ENCODE measurements at regions not wholly inside any gene's neighbourhood (a gene's known extent, or its start where the extent isn't known, plus 50 kb on each side); places are given as distances from the start of the nearest gene placed in this dataset.
"Not testable (repeated sequence)": the region's sequence is repeated elsewhere in the genome, so short reads cannot be mapped to it uniquely, and the experiment has no call there.

DNA sequence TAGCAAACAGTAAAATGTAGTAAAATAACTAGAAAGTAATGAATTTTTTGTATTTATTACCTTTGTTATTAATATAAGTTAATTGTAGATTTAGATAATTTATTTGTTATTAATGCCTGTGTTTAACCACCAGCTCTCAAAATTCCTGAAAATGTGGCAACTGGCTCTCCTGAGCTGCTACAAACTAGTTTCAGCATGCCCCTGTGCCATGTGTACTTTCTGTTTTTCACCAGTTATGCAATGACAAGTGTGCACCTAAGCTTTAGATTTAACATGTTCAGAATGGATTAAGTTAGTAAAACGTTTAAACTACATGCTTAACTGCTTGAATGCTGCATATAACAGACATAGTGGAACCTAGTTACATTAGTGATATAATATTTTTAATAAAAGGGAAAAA is 88.1 kb downstream of the POSTN start:
- in situ Hi-C loops (cut with HindIII; ENCODE audit: low sequenced_read_pairs): no loop called here
- no peak for DNase-seq (ENCODE audit: low read depth, low spot score)
- TF ChIP-seq, protein P1, sequence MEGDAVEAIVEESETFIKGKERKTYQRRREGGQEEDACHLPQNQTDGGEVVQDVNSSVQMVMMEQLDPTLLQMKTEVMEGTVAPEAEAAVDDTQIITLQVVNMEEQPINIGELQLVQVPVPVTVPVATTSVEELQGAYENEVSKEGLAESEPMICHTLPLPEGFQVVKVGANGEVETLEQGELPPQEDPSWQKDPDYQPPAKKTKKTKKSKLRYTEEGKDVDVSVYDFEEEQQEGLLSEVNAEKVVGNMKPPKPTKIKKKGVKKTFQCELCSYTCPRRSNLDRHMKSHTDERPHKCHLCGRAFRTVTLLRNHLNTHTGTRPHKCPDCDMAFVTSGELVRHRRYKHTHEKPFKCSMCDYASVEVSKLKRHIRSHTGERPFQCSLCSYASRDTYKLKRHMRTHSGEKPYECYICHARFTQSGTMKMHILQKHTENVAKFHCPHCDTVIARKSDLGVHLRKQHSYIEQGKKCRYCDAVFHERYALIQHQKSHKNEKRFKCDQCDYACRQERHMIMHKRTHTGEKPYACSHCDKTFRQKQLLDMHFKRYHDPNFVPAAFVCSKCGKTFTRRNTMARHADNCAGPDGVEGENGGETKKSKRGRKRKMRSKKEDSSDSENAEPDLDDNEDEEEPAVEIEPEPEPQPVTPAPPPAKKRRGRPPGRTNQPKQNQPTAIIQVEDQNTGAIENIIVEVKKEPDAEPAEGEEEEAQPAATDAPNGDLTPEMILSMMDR (IDR thresholded peaks at IDR 0.05; ENCODE audit: low read depth, low read length): no peak
- no peak overlapping the region for H3K4me3 ChIP-seq (ENCODE audit: low read depth, low read length)

DNA sequence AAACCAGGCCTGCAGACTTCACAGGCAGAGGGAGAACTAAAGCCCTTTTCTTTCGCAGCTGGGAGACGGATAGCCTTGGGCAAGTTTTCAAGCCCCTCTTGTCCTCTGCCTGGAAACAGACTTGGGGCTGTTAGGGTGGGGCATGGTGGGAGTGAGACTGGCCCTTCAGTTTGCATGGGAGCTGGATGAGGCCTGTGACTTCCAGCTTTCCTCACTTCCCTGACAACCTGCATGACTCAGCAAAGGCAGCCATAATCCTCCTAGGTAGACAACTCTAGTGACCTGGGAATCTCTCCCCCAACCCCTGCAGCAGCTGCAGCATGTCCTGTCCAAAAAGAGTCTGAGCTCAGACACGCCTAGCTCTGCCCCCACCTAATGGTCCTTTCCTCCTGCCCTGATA is 93.0 kb downstream of the POSTN start:
- in situ Hi-C loops (cut with HindIII; ENCODE audit: low sequenced_read_pairs): no loop called here
- no peak for DNase-seq (ENCODE audit: low read depth, low spot score)
- no peak overlapping the region for H3K4me3 ChIP-seq (ENCODE audit: low read depth, low read length)
- TF ChIP-seq, protein P1 (IDR thresholded peaks at IDR 0.05; ENCODE audit: low read depth, low read length): no peak

DNA sequence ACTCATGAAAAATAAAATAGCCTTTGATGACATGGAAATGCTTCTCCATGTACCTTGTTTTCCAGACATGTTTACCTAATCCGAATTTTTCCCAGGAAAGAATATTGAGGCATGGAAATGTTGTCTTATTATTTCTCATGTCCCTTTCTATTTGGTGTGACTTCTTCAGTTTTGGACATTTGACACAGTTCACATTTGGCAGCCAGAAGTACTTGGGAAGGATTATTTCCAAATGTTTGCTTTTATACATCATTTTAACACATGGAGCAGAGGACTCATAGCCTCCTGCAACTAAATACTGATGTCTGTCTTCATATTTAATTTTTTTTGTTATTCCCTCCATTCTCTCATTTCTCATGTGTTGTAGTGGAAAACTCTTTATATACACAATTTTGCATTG is 94.3 kb downstream of the POSTN start:
- DNase-seq (ENCODE audit: low read depth, low spot score): no peak
- TF ChIP-seq, protein P1 (IDR thresholded peaks at IDR 0.05; ENCODE audit: low read depth, low read length): no peak
- H3K4me3 ChIP-seq (ENCODE audit: low read depth, low read length): no peak overlapping the region
- in situ Hi-C loops (cut with HindIII; ENCODE audit: low sequenced_read_pairs): no loop called here

DNA sequence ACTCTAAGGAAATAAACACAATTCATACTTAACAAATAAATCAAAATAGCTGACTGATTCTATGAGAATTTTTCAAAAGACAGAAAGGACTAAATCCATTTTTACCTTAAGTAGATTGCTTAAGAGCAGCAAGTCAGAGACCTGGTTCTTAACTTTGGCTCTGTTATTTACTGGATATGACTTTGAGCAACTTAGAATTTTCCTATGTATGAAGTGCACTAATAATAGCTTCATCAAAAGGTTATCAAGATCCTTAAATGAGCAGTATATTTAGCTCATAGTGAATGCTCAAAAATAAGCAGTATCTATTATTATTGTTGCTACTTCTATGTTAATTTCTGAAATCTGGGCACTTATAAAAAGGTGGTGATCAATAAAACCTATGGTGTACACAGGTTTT is 95.3 kb downstream of the POSTN start:
- no peak overlapping the region for H3K4me3 ChIP-seq (ENCODE audit: low read depth, low read length)
- DNase-seq (ENCODE audit: low read depth, low spot score): no peak
- in situ Hi-C loops (cut with HindIII; ENCODE audit: low sequenced_read_pairs): no loop called here
- TF ChIP-seq, protein P1 (IDR thresholded peaks at IDR 0.05; ENCODE audit: low read depth, low read length): no peak

DNA sequence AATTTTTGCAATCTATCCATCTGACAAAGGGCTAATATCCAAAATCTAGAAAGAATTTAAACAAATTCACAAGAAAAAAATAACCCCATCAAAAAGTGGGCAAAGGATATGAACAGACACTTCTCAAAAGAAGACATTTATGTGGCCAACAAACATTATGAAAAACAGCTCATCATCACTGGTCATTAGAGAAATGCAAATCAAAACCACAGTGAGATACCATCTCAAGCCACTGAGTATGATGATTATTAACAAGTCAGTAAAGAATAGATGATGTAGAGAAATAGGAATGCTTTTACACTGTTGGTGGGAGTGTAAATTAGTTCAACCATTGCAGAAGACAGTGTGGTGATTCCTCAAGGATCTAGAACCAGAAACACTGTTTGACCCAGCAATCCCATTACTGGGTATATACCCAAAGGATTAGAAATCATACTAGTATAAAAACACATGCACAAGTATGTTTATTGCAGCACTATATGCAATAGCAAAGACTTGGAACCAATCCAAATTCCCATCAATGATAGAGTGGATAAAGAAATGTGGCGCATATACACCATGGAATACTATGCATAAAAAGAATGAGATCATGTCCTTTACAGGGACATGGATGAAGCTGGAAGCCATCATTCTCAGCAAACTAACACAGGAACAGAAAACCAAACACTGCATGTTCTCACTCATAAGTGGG is 96.1 kb downstream of the POSTN start:
- in situ Hi-C loops (cut with HindIII; ENCODE audit: low sequenced_read_pairs); DNase-seq (ENCODE audit: low read depth, low spot score); H3K4me3 ChIP-seq (ENCODE audit: low read depth, low read length): not testable (repeated sequence)

DNA sequence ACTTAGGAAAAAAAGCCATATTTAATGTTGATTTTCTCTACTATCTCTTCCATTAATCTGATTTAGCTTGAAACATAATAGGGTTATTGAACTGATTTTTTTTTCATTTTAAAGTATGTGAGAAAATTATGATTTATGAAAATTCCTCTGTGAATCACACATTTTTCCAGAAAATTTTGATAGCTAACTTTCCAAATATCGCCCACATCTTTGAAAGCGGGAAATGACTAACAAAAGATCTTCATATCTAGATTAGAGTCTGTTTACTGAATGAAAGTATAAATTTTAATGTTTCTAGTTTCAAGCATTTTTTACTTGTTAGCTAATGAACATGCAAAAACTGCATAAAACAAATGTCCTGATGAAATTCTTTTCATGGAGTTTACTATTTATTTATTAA is 97.4 kb downstream of the POSTN start:
- TF ChIP-seq, protein P1 (IDR thresholded peaks at IDR 0.05; ENCODE audit: low read depth, low read length): no peak
- no peak for DNase-seq (ENCODE audit: low read depth, low spot score)
- in situ Hi-C loops (cut with HindIII; ENCODE audit: low sequenced_read_pairs): no loop called here
- H3K4me3 ChIP-seq (ENCODE audit: low read depth, low read length): no peak overlapping the region

DNA sequence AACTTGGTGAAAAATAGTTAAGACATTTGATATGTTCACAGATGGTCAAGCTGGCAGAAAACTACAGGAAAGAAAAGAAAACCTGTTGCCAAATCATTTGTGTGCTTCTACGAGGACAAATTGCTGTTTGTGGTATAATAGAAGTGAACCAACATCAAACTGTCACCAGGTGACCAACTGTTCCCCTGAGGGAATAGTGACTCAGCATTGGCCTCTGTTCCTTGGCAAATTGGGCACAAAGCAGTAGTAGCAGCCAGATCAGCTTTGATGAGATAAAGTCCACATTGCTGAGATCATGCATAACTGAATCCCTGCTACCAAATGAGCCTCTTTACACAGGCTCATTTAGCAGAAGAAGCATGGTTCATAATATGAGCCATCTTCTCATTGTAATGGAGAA is 103.5 kb downstream of the POSTN start:
- DNase-seq (ENCODE audit: low read depth, low spot score): peak; percentile 37
- no peak overlapping the region for H3K4me3 ChIP-seq (ENCODE audit: low read depth, low read length)
- TF ChIP-seq, protein P1 (IDR thresholded peaks at IDR 0.05; ENCODE audit: low read depth, low read length): no peak
- in situ Hi-C loops (cut with HindIII; ENCODE audit: low sequenced_read_pairs): no loop called here
